Panc1 (cell line): ENCODE measurements at regions not wholly inside any gene's neighbourhood (a gene's known extent, or its start where the extent isn't known, plus 50 kb on each side); places are given as distances from the start of the nearest gene placed in this dataset.

Experiments
- ATAC-seq: fragments of 200-7000 bp; cut with Tn5 transposase; 2 replicates; pipeline ENCODE4 v1.9.1; 2020; ENCODE audit warnings: mild to moderate bottlenecking, moderate library complexity
- BruUV-seq: library from RNA; stranded (reverse); fragments of 400-500 nt; replicated peaks from 2 replicates; lab custom pipeline; 2021; lab: Mats Ljungman, UMichigan
- CTCF ChIA-PET: fragments of 300-600 bp; sonication (Branson Sonifier 250); formaldehyde crosslinking; loops from one replicate; lab custom pipeline; 2022; ENCODE audit warnings: antibody characterized with exemption; lab: Charles Lee
- POLR2A ChIA-PET: fragments of 300-600 bp; sonication (Branson Sonifier 250); formaldehyde crosslinking; loops from one replicate; lab custom pipeline; 2022; ENCODE audit warnings: antibody characterized with exemption; lab: Charles Lee
- DNase-seq: peaks from one replicate; pipeline ENCODE4 v3.0.0-alpha.2; 2010; ENCODE audit warnings: low read depth, low spot score
- H3K27ac ChIP-seq: 2 replicates; pipeline ENCODE4 v1.5.1; 2011; ENCODE audit warnings: mild to moderate bottlenecking, low read length, inconsistent platforms
- H3K27me3 ChIP-seq: fragments of 200-500 bp; sonication (Bioruptor generic); 2 replicates; pipeline ENCODE4 v1.6.0; 2014; ENCODE audit warnings: low read length, inconsistent platforms; ENCODE audit not compliant: control insufficient read depth, insufficient read depth
- H3K36me3 ChIP-seq: fragments of 200-500 bp; sonication (Bioruptor generic); 2 replicates; pipeline ENCODE4 v1.5.1; 2014; ENCODE audit warnings: inconsistent platforms, mild to moderate bottlenecking, low read length, moderate library complexity; ENCODE audit not compliant: control insufficient read depth, insufficient read depth
- H3K4me1 ChIP-seq: 2 replicates; pipeline ENCODE4 v1.5.1; 2011; ENCODE audit warnings: inconsistent platforms, mild to moderate bottlenecking, low read length, moderate library complexity; ENCODE audit not compliant: control insufficient read depth, insufficient read depth
- H3K4me3 ChIP-seq, 2 experiments: 2 replicates each; pipeline ENCODE4 v1.5.1; 2011 to 2012; ENCODE audit warnings: low read depth in 2 of 2, low read length in 2 of 2, mild to moderate bottlenecking in 2 of 2, inconsistent platforms in 1 of 2, moderate library complexity in 1 of 2
- H3K9me3 ChIP-seq: fragments of 200-500 bp; sonication (Bioruptor generic); 2 replicates; pipeline ENCODE4 v1.5.1; 2014; ENCODE audit warnings: low read depth, mild to moderate bottlenecking, inconsistent platforms, low read length, moderate library complexity; ENCODE audit not compliant: control insufficient read depth, insufficient read depth
- POLR2AphosphoS5 ChIP-seq: IDR thresholded peaks from 2 replicates; pipeline ENCODE4 v1.6.1; 2012; ENCODE audit warnings: mild to moderate bottlenecking, low read depth, low read length, moderate library complexity
- REST ChIP-seq, 2 experiments: IDR thresholded peaks; 2 replicates each; pipeline ENCODE4 v1.6.1; 2011 to 2012; ENCODE audit warnings: low read depth in 2 of 2, control low read depth in 1 of 2, low read length in 1 of 2, mild to moderate bottlenecking in 1 of 2, moderate library complexity in 1 of 2; ENCODE audit not compliant: insufficient read depth in 1 of 2
- SIN3A ChIP-seq: IDR thresholded peaks from 2 replicates; pipeline ENCODE4 v1.6.1; 2012; ENCODE audit warnings: low read depth, mild to moderate bottlenecking, low read length, moderate library complexity, borderline replicate concordance; ENCODE audit not compliant: insufficient read depth
- TCF7L2 ChIP-seq: IDR thresholded peaks from 2 replicates; pipeline ENCODE4 v1.6.1; 2011; ENCODE audit warnings: mild to moderate bottlenecking, low read depth, low read length, inconsistent platforms
- in situ Hi-C: cut with HindIII; loops from 2 replicates; pipeline ENCODE4 v1.10.0; 2016; ENCODE audit warnings: low sequenced_read_pairs, low pct_unique_long_range_greater_than_20kb
- intact Hi-C: fragments of 100-400 bp; cut with micrococcal nuclease; formaldehyde crosslinking; loops from one replicate; pipeline ENCODE4 v1.10.0; 2022; ENCODE audit not compliant: unreplicated experiment
- TF ChIP-seq, protein P1 (sequence below): fragments of 450-650 bp; IDR thresholded peaks from 2 replicates; pipeline ENCODE4 v1.5.1; 2017; ENCODE audit warnings: mild to moderate bottlenecking

DNA sequence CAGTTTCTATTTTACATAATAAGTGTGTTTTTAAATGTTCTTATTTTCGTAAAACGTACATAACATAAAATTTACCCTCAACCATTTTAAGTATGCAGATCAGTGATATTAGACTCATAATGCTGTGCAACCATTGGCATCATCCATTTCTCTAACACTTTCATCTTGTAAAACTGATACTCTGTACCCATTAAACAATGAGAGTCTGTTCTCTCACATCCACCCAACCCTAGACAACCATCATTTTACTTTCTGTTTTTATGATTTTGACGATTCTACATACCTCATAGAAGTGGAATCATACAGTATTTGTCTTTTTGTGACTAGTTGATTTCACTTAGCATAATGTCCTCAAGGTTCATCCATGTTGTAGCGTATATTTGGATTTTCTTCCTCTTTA lies 140.4 kb downstream of the TINAG start:
- no peaks in the 10 kb centered on the region for H3K4me1 ChIP-seq
- BruUV-seq = no TSS peak
- H3K36me3 ChIP-seq = no peaks in the 10 kb centered on the region
- ChIA-PET CTCF (no interaction called here), POLR2A (no interaction called here)
- TF ChIP-seq REST (IDR thresholded peaks at IDR 0.05; ENCODE audit: insufficient read depth in 1 of 2, low read depth in 2 of 2, low read length in 1 of 2) = no peak
- TF ChIP-seq, protein P1, sequence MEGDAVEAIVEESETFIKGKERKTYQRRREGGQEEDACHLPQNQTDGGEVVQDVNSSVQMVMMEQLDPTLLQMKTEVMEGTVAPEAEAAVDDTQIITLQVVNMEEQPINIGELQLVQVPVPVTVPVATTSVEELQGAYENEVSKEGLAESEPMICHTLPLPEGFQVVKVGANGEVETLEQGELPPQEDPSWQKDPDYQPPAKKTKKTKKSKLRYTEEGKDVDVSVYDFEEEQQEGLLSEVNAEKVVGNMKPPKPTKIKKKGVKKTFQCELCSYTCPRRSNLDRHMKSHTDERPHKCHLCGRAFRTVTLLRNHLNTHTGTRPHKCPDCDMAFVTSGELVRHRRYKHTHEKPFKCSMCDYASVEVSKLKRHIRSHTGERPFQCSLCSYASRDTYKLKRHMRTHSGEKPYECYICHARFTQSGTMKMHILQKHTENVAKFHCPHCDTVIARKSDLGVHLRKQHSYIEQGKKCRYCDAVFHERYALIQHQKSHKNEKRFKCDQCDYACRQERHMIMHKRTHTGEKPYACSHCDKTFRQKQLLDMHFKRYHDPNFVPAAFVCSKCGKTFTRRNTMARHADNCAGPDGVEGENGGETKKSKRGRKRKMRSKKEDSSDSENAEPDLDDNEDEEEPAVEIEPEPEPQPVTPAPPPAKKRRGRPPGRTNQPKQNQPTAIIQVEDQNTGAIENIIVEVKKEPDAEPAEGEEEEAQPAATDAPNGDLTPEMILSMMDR = no peak
- no peak for TF ChIP-seq TCF7L2
- TF ChIP-seq POLR2AphosphoS5 = no peak
- no peak for TF ChIP-seq SIN3A
- DNase-seq = no peak
- in situ Hi-C loops (no loop called here), intact Hi-C loops (no loop called here)
- H3K27me3 ChIP-seq = no peaks in the 10 kb centered on the region
- no peaks in the 10 kb centered on the region; the same call in 1 of the 2 replicates for H3K9me3 ChIP-seq
- H3K27ac ChIP-seq = no peak overlapping the region
- ATAC-seq = no peak
- no peak overlapping the region for H3K4me3 ChIP-seq

DNA sequence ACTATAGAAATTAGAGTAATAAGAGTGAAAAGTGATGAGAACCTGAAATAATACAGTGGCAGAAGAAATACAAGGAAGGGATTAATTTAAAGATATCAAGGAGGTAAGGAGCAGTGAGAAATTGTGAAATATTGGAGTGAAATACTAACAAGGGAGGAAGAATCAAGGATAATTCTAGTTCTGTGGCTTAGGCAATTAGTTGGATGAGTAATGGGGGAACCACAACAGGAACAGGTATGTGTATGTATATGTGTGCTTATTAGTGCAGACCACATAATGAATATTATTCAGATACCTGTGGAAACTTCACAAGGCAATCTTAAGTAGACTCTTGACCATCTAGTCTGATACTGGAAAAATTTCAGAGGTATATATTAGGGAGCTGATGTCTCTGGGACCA lies 143.3 kb downstream of the TINAG start:
- Histone ChIP-seq H3K36me3 (no peaks in the 10 kb centered on the region), H3K9me3 (no peaks in the 10 kb centered on the region), H3K4me1 (no peaks in the 10 kb centered on the region), H3K27me3 (no peaks in the 10 kb centered on the region), H3K27ac (no peak overlapping the region), H3K4me3 (no peak overlapping the region)
- TF ChIP-seq TCF7L2 = no peak
- TF ChIP-seq REST (IDR thresholded peaks at IDR 0.05; ENCODE audit: insufficient read depth in 1 of 2, low read depth in 2 of 2, low read length in 1 of 2) = no peak
- TF ChIP-seq SIN3A = no peak
- intact Hi-C loops (no loop called here), in situ Hi-C loops (no loop called here)
- ChIA-PET CTCF (no interaction called here), POLR2A (no interaction called here)
- BruUV-seq = no TSS peak
- DNase-seq = no peak
- no peak for ATAC-seq
